ENCODE measurements at regions not wholly inside any gene's neighbourhood (a gene's known extent, or its start where the extent isn't known, plus 50 kb on each side); places are given as distances from the start of the nearest gene placed in this dataset.

GRCh38 chr5:167903659-167904058 is 387.8 kb upstream of the WWC1 start:
- Histone ChIP-seq H3K27me3 (no peaks in the 10 kb centered on the region), H3K4me3 (no peak overlapping the region), H3K36me3 (no peaks in the 10 kb centered on the region), H3K27ac (no peak overlapping the region), H3K9me3 (no peaks in the 10 kb centered on the region), H3K4me1 (no peaks in the 10 kb centered on the region)
- no peak for DNase-seq (ENCODE audit: low spot score)
- no peak for TF ChIP-seq CTCF (IDR thresholded peaks at IDR 0.05)

- no peaks in the 10 kb centered on the region for H3K4me1 ChIP-seq
- no peak for TF ChIP-seq CTCF (IDR thresholded peaks at IDR 0.05)
- no peak overlapping the region for H3K4me3 ChIP-seq
- no peak overlapping the region for H3K27ac ChIP-seq
- no peaks in the 10 kb centered on the region for H3K27me3 ChIP-seq
- H3K9me3 ChIP-seq, result no peaks in the 10 kb centered on the region
- no peak for DNase-seq (ENCODE audit: low spot score)
- H3K36me3 ChIP-seq, result no peaks in the 10 kb centered on the region
Observed at GRCh38 chr5:167905919-167906853, 385.3 kb upstream of the WWC1 start.

- no peaks in the 10 kb centered on the region for H3K4me1 ChIP-seq
- no peaks in the 10 kb centered on the region for H3K9me3 ChIP-seq
- no peaks in the 10 kb centered on the region for H3K36me3 ChIP-seq
- no peak overlapping the region for H3K4me3 ChIP-seq
- no peaks in the 10 kb centered on the region for H3K27me3 ChIP-seq
- no peak for DNase-seq (ENCODE audit: low spot score)
- no peak for TF ChIP-seq CTCF (IDR thresholded peaks at IDR 0.05)
- H3K27ac ChIP-seq, result no peak overlapping the region
Observed at GRCh38 chr5:167908606-167909005, 382.8 kb upstream of the WWC1 start.

- H3K4me3 ChIP-seq, result no peak overlapping the region
- H3K9me3 ChIP-seq, result no peaks in the 10 kb centered on the region
- no peak for DNase-seq (ENCODE audit: low spot score)
- no peak for TF ChIP-seq CTCF (IDR thresholded peaks at IDR 0.05)
- H3K36me3 ChIP-seq, result no peaks in the 10 kb centered on the region
- no peaks in the 10 kb centered on the region for H3K4me1 ChIP-seq
- H3K27me3 ChIP-seq, result no peaks in the 10 kb centered on the region
- H3K27ac ChIP-seq, result no peak overlapping the region
Observed at GRCh38 chr5:167912941-167913665, 378.3 kb upstream of the WWC1 start.

GRCh38 chr5:167915237-167915636 is 376.2 kb upstream of the WWC1 start:
- no peak for DNase-seq (ENCODE audit: low spot score)
- no peak overlapping the region for H3K4me3 ChIP-seq
- H3K36me3 ChIP-seq, result no peaks in the 10 kb centered on the region
- TF ChIP-seq CTCF (IDR thresholded peaks at IDR 0.05), result no peak
- H3K9me3 ChIP-seq, result no peaks in the 10 kb centered on the region
- no peak overlapping the region for H3K27ac ChIP-seq
- no peaks in the 10 kb centered on the region for H3K27me3 ChIP-seq
- H3K4me1 ChIP-seq, result no peaks in the 10 kb centered on the region
